GM19351 (cell line): ENCODE measurements at regions not wholly inside any gene's neighbourhood (a gene's known extent, or its start where the extent isn't known, plus 50 kb on each side); places are given as distances from the start of the nearest gene placed in this dataset.
A peak's percentile ranks its signal among the peaks of the same experiment; 100 is the strongest.

Experiments
- ATAC-seq: cut with Tn5 transposase; IDR thresholded peaks from one replicate; pipeline ENCODE4 v1.9.1; 2021; ENCODE audit warnings: mild to moderate bottlenecking, moderate library complexity; ENCODE audit not compliant: unreplicated experiment

- no peak for ATAC-seq
Measured at GRCh38 chr10:108471420-108471819, 1306.9 kb upstream of the SORCS1 start.

DNA sequence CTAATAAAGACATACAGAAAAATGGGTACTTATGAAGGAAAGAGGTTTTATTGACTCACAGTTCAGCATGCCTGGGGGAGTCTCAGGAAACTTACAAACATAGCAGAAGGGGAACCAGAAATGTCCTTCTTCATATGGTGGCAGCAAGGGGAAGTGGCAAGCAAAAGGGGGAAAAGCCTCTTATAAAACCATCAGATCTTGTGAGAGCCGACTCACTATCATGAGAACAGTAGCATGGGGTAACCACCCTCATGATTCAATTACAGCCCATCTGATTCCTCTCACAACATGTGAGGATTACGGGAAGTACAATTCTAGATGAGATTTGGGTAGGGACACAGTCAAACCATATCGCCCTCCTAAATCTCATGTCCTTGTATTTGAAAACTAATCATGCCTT, 1305.4 kb upstream of the SORCS1 start:
- ATAC-seq: no peak

DNA sequence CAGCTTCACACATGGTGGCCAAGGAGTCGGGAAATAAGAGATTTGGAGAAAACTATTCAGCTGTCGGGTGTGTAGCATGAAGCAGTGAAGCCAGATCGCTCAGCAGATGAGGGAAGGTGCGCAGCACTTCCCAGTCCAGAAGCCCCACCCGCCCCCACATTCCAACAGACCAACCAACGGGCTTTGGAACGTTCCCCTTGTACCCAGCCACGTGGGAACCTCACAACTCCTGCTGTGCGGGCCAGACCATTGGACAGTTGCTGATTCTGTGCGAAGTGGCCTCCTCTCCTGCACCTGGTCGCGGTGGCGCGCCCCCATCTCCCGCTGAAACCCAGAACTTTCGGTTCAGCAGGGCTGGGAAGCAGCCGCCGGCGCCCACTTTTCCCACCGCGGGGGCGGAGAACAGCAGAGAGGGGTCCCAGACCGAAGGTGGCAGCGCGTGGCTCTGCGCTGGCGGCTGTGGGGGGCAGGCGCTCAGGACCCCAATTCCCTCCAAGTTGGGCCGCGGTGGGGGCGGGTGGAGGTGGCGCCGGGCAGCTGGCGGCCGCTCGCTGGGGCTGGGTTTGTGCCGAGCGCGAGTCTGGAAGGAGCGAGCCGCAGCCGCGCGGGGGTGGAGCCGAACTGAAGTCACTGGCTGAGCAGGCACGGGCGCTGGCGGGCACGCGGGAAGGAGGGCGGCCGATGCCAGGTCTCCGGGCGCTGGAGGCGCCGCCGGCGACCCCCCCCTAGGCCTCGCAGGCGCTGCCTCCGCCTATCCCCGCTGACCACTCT, 1301.5 kb upstream of the SORCS1 start:
- no peak for ATAC-seq

GRCh38 chr10:108462005-108462404, 1297.5 kb upstream of the SORCS1 start:
- no peak for ATAC-seq

- ATAC-seq: no peak
Measured at GRCh38 chr10:108454793-108455192, 1290.3 kb upstream of the SORCS1 start.

GRCh38 chr10:108454224-108454623, 1289.7 kb upstream of the SORCS1 start:
- ATAC-seq: no peak

- no peak for ATAC-seq
Measured at GRCh38 chr10:108453166-108453565, 1288.7 kb upstream of the SORCS1 start.

DNA sequence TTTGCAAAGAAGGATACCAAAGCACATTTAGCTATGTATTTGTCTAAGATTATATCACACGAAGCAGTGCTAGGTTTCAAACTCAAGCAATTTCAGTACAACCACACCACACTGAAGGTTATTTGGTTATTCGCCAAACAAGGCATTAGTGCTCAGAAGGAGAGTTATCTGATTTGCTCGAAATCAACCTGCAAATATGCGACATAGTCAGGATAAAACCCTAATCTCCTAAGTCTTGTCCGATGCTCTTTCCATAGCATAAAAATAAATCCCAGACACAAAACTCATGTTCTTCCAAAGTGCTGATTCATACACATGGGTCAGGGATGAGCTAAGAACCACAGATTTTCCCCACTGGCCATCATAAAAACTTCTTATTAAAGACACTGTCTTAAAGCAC, 1288.0 kb upstream of the SORCS1 start:
- no peak for ATAC-seq

- no peak for ATAC-seq
Measured at GRCh38 chr10:108450280-108450679, 1285.8 kb upstream of the SORCS1 start.

DNA sequence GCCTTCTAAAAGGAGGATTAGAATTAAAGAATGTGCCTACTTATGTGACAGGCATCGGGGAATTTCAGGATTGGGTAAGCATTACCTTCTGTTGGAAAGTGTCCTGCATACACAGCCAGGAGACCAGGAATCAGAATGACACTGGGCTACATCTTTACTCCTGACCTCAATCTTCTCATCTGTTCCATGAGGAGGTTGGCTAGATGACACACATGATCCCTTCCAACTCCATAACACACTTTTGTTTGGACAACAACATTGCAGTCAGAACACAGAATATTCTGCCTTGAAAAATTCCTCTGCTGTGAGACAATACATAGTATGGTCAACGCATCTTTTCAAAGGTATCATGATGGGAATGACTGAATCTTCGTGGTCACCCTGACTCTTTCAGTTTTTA, 1281.2 kb upstream of the SORCS1 start:
- no peak for ATAC-seq

GRCh38 chr10:108443636-108444035, 1279.1 kb upstream of the SORCS1 start:
- no peak for ATAC-seq

DNA sequence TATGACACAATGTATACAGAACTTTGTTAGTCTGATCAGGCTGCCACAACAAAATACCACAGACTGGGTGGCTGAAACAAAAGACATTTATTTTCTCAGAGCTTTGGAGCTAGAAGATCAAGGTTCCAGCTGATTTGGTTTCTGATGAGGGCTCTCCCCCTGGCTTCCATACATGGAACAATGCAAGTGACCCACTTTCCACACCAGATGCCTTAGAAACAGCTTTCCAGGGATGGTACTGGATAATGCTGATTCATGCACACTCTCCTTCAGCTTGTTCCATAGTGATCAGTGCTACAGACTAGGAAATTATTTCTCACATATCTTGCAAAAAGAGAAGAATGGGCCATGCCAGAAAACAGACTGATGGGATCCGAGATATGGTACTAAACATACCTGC, 1274.9 kb upstream of the SORCS1 start:
- ATAC-seq: no peak

DNA sequence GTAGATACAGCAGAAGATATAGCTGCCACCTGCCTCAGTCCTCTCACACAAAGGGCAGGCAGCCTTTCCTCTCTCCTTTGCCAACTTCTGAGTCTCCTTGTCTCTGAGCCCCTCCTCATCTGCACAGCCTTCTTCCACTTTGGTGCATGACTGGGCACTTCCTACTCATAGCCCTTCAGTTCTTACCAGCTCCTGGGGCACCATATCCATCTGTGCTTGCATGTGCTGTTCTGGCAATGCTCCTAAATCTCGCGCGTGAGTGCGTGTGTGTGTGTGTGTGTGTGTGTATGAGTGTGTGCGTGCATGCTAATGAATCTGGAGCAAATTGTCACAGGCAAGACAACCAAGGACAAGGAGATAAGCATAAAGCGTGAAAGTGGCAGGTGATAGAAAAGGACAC, 1271.6 kb upstream of the SORCS1 start:
- no peak for ATAC-seq

- ATAC-seq: no peak
Measured at GRCh38 chr10:108434559-108435252, 1270.2 kb upstream of the SORCS1 start.

DNA sequence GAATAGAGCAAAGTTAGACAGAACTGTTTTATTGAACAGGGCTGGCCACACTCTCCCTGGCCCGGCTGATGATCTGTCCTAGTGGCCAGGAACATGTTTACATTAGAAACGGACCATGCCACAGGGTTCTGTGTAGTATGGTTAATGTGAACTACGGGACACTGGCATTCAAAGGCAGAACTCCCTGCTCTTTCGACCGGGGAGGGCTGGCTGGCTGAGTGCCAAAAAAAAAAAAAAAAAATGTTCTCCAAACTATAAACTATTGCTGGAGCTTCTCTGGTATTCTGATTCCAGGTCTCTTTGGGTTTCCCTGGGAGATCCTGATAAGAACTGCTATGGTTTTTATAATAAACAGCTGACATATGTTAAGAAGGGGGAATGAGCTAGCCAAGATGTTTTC, 1262.6 kb upstream of the SORCS1 start:
- ATAC-seq: no peak

GRCh38 chr10:108425283-108425964, 1260.9 kb upstream of the SORCS1 start:
- no peak for ATAC-seq

DNA sequence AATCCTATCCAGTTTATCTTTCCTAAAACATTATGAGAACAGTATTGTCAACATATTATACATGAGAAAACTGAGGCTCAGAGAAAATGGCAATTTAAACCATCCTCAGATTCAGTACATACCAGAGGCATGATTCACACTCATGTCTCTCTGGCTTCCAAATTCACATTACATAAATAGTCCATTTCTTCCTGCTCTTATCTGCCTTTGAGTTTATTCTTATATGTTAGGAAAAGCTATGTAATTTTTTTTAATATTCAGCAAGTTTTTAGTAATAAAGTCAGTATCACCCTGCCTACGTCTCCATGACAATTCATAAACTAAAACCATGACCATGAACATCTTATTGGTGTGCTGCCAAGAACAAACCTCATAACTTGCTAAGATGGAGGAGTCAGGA, 1260.2 kb upstream of the SORCS1 start:
- no peak for ATAC-seq

DNA sequence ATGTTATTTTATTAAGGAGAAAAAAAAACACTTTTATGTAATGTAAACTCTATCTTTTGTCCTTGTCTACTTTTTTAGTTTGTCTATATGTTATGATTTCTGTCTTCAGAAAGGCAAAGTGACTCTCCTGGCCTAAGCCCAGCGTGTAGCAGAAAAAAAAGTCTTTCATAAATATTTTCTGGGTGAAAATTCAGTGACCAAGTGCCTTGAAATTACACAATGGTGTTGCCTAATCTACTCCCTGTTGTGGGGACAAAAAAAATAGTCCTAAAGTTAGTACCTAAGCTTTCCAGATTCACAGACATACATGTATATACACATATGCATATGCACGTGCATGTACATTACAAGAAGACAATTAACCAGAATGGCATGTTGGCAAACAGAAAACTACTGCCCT, 1257.8 kb upstream of the SORCS1 start:
- ATAC-seq: no peak

DNA sequence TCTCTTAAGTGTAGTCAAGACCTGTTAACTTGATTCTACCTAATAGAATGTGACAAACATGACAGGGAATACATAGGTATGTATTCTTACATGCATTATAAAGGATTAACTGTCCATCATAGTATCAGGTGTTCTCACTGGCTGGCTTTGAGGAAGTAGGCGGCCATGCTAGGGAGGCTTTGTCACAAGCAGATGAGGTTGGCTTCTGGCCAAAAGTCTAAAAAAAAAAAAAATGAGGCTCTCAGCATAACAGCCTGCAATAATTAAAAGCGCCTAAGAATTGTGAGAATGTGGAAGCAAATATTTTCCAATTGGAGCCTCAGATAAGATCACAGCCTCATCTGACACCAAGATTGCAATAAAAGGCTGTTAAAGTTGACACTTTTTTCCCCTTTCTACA, 1256.8 kb upstream of the SORCS1 start:
- no peak for ATAC-seq

GRCh38 chr10:108413954-108414353, 1249.4 kb upstream of the SORCS1 start:
- no peak for ATAC-seq

DNA sequence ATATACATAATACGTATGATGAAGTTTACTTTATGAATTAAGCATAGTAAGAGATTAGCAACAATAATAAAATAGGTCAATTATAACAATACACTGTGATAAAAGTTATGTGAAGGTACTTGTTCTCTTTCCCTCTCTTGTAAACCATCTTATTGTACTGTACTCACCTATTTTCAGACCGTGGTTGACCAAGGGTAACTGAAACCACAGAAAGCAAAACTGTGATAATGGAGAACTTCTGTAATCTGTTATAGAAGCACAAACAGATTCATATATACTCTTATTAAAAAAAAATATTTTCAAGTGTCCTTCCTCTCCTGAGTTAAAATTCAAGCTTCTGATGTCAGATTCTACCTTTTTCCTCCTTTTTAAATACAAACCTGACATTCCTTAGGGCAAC, 1247.8 kb upstream of the SORCS1 start:
- peak; percentile 57 for ATAC-seq

GRCh38 chr10:108411894-108412293, 1247.4 kb upstream of the SORCS1 start:
- ATAC-seq: no peak
